ENCODE measurements at regions not wholly inside any gene's neighbourhood (a gene's known extent, or its start where the extent isn't known, plus 50 kb on each side); places are given as distances from the start of the nearest gene placed in this dataset.

- Histone ChIP-seq H3K4me1 (ENCODE audit: control insufficient read depth in 2 of 2, insufficient read depth in 2 of 2, low read length in 2 of 2) (no peaks in the 10 kb centered on the region), H3K36me3 (ENCODE audit: control insufficient read depth in 2 of 2, insufficient read depth in 2 of 2, low read length in 2 of 2) (no peaks in the 10 kb centered on the region), H3K9ac (ENCODE audit: low read depth in 1 of 2, low read length in 2 of 2) (no peak overlapping the region), H3K27ac (ENCODE audit: low read depth in 2 of 2, low read length in 2 of 2) (no peak overlapping the region), H3K9me3 (ENCODE audit: control insufficient read depth in 2 of 2, low read length in 2 of 2) (no peaks in the 10 kb centered on the region), H3K27me3 (ENCODE audit: control insufficient read depth in 2 of 2, insufficient read depth in 2 of 2, low read length in 2 of 2) (no peaks in the 10 kb centered on the region), H3K4me3 (ENCODE audit: low read length in 2 of 2) (no peak overlapping the region)
Observed at GRCh38 chr2:40507432-40507831, 55.5 kb upstream of the SLC8A1 start.

- H3K9me3 ChIP-seq (ENCODE audit: control insufficient read depth in 2 of 2, low read length in 2 of 2): no peaks in the 10 kb centered on the region
- no peaks in the 10 kb centered on the region for H3K27me3 ChIP-seq (ENCODE audit: control insufficient read depth in 2 of 2, insufficient read depth in 2 of 2, low read length in 2 of 2)
- no peak overlapping the region for H3K27ac ChIP-seq (ENCODE audit: low read depth in 2 of 2, low read length in 2 of 2)
- no peak overlapping the region for H3K9ac ChIP-seq (ENCODE audit: low read depth in 1 of 2, low read length in 2 of 2)
- H3K4me3 ChIP-seq (ENCODE audit: low read length in 2 of 2): no peak overlapping the region
- H3K36me3 ChIP-seq (ENCODE audit: control insufficient read depth in 2 of 2, insufficient read depth in 2 of 2, low read length in 2 of 2): no peaks in the 10 kb centered on the region
- no peaks in the 10 kb centered on the region for H3K4me1 ChIP-seq (ENCODE audit: control insufficient read depth in 2 of 2, insufficient read depth in 2 of 2, low read length in 2 of 2)
Observed at GRCh38 chr2:40510304-40510703, 58.4 kb upstream of the SLC8A1 start.

GRCh38 chr2:40511661-40512213 is 59.8 kb upstream of the SLC8A1 start:
- Histone ChIP-seq H3K27ac (ENCODE audit: low read depth in 2 of 2, low read length in 2 of 2) (peak overlapping the region in 1 of 2 donors; percentile 20), H3K9me3 (ENCODE audit: control insufficient read depth in 2 of 2, low read length in 2 of 2) (no peaks in the 10 kb centered on the region), H3K36me3 (ENCODE audit: control insufficient read depth in 2 of 2, insufficient read depth in 2 of 2, low read length in 2 of 2) (no peaks in the 10 kb centered on the region), H3K9ac (ENCODE audit: low read depth in 1 of 2, low read length in 2 of 2) (no peak overlapping the region), H3K27me3 (ENCODE audit: control insufficient read depth in 2 of 2, insufficient read depth in 2 of 2, low read length in 2 of 2) (no peaks in the 10 kb centered on the region), H3K4me3 (ENCODE audit: low read length in 2 of 2) (peak overlapping the region; percentile 39 to 56), H3K4me1 (ENCODE audit: control insufficient read depth in 2 of 2, insufficient read depth in 2 of 2, low read length in 2 of 2) (no peaks in the 10 kb centered on the region)

GRCh38 chr2:40512256-40512655 is 60.4 kb upstream of the SLC8A1 start:
- no peak overlapping the region for H3K27ac ChIP-seq (ENCODE audit: low read depth in 2 of 2, low read length in 2 of 2)
- peak overlapping the region in 1 of 2 donors; percentile 56 for H3K4me3 ChIP-seq (ENCODE audit: low read length in 2 of 2)
- H3K36me3 ChIP-seq (ENCODE audit: control insufficient read depth in 2 of 2, insufficient read depth in 2 of 2, low read length in 2 of 2): no peaks in the 10 kb centered on the region
- no peaks in the 10 kb centered on the region for H3K4me1 ChIP-seq (ENCODE audit: control insufficient read depth in 2 of 2, insufficient read depth in 2 of 2, low read length in 2 of 2)
- H3K9me3 ChIP-seq (ENCODE audit: control insufficient read depth in 2 of 2, low read length in 2 of 2): no peaks in the 10 kb centered on the region
- no peak overlapping the region for H3K9ac ChIP-seq (ENCODE audit: low read depth in 1 of 2, low read length in 2 of 2)
- no peaks in the 10 kb centered on the region for H3K27me3 ChIP-seq (ENCODE audit: control insufficient read depth in 2 of 2, insufficient read depth in 2 of 2, low read length in 2 of 2)

GRCh38 chr2:40513201-40513600 is 61.3 kb upstream of the SLC8A1 start:
- H3K4me1 ChIP-seq (ENCODE audit: control insufficient read depth in 2 of 2, insufficient read depth in 2 of 2, low read length in 2 of 2): no peaks in the 10 kb centered on the region
- no peaks in the 10 kb centered on the region for H3K27me3 ChIP-seq (ENCODE audit: control insufficient read depth in 2 of 2, insufficient read depth in 2 of 2, low read length in 2 of 2)
- no peak overlapping the region for H3K4me3 ChIP-seq (ENCODE audit: low read length in 2 of 2)
- H3K36me3 ChIP-seq (ENCODE audit: control insufficient read depth in 2 of 2, insufficient read depth in 2 of 2, low read length in 2 of 2): no peaks in the 10 kb centered on the region
- H3K9ac ChIP-seq (ENCODE audit: low read depth in 1 of 2, low read length in 2 of 2): no peak overlapping the region
- no peaks in the 10 kb centered on the region for H3K9me3 ChIP-seq (ENCODE audit: control insufficient read depth in 2 of 2, low read length in 2 of 2)
- no peak overlapping the region for H3K27ac ChIP-seq (ENCODE audit: low read depth in 2 of 2, low read length in 2 of 2)

GRCh38 chr2:40516604-40517003 is 64.7 kb upstream of the SLC8A1 start:
- H3K9ac ChIP-seq (ENCODE audit: low read depth in 1 of 2, low read length in 2 of 2): no peak overlapping the region
- H3K4me3 ChIP-seq (ENCODE audit: low read length in 2 of 2): no peak overlapping the region
- H3K27me3 ChIP-seq (ENCODE audit: control insufficient read depth in 2 of 2, insufficient read depth in 2 of 2, low read length in 2 of 2): no peaks in the 10 kb centered on the region
- no peaks in the 10 kb centered on the region for H3K36me3 ChIP-seq (ENCODE audit: control insufficient read depth in 2 of 2, insufficient read depth in 2 of 2, low read length in 2 of 2)
- H3K9me3 ChIP-seq (ENCODE audit: control insufficient read depth in 2 of 2, low read length in 2 of 2): no peaks in the 10 kb centered on the region
- H3K27ac ChIP-seq (ENCODE audit: low read depth in 2 of 2, low read length in 2 of 2): no peak overlapping the region
- no peaks in the 10 kb centered on the region for H3K4me1 ChIP-seq (ENCODE audit: control insufficient read depth in 2 of 2, insufficient read depth in 2 of 2, low read length in 2 of 2)

- Histone ChIP-seq H3K4me3 (ENCODE audit: low read length in 2 of 2) (no peak overlapping the region), H3K27ac (ENCODE audit: low read depth in 2 of 2, low read length in 2 of 2) (no peak overlapping the region), H3K9me3 (ENCODE audit: control insufficient read depth in 2 of 2, low read length in 2 of 2) (no peaks in the 10 kb centered on the region), H3K9ac (ENCODE audit: low read depth in 1 of 2, low read length in 2 of 2) (no peak overlapping the region), H3K27me3 (ENCODE audit: control insufficient read depth in 2 of 2, insufficient read depth in 2 of 2, low read length in 2 of 2) (no peaks in the 10 kb centered on the region), H3K36me3 (ENCODE audit: control insufficient read depth in 2 of 2, insufficient read depth in 2 of 2, low read length in 2 of 2) (no peaks in the 10 kb centered on the region), H3K4me1 (ENCODE audit: control insufficient read depth in 2 of 2, insufficient read depth in 2 of 2, low read length in 2 of 2) (no peaks in the 10 kb centered on the region)
Observed at GRCh38 chr2:40528564-40528963, 76.7 kb upstream of the SLC8A1 start.

- Histone ChIP-seq H3K4me1 (ENCODE audit: control insufficient read depth in 2 of 2, insufficient read depth in 2 of 2, low read length in 2 of 2) (no peaks in the 10 kb centered on the region), H3K27me3 (ENCODE audit: control insufficient read depth in 2 of 2, insufficient read depth in 2 of 2, low read length in 2 of 2) (no peaks in the 10 kb centered on the region), H3K9ac (ENCODE audit: low read depth in 1 of 2, low read length in 2 of 2) (no peak overlapping the region), H3K27ac (ENCODE audit: low read depth in 2 of 2, low read length in 2 of 2) (no peak overlapping the region), H3K4me3 (ENCODE audit: low read length in 2 of 2) (no peak overlapping the region), H3K9me3 (ENCODE audit: control insufficient read depth in 2 of 2, low read length in 2 of 2) (no peaks in the 10 kb centered on the region), H3K36me3 (ENCODE audit: control insufficient read depth in 2 of 2, insufficient read depth in 2 of 2, low read length in 2 of 2) (no peaks in the 10 kb centered on the region)
Observed at GRCh38 chr2:40531359-40531758, 79.5 kb upstream of the SLC8A1 start.

GRCh38 chr2:40534528-40534927 is 82.6 kb upstream of the SLC8A1 start:
- no peak overlapping the region for H3K9ac ChIP-seq (ENCODE audit: low read depth in 1 of 2, low read length in 2 of 2)
- H3K27ac ChIP-seq (ENCODE audit: low read depth in 2 of 2, low read length in 2 of 2): no peak overlapping the region
- H3K4me3 ChIP-seq (ENCODE audit: low read length in 2 of 2): no peak overlapping the region
- H3K9me3 ChIP-seq (ENCODE audit: control insufficient read depth in 2 of 2, low read length in 2 of 2): no peaks in the 10 kb centered on the region
- no peaks in the 10 kb centered on the region for H3K27me3 ChIP-seq (ENCODE audit: control insufficient read depth in 2 of 2, insufficient read depth in 2 of 2, low read length in 2 of 2)
- no peaks in the 10 kb centered on the region for H3K36me3 ChIP-seq (ENCODE audit: control insufficient read depth in 2 of 2, insufficient read depth in 2 of 2, low read length in 2 of 2)
- H3K4me1 ChIP-seq (ENCODE audit: control insufficient read depth in 2 of 2, insufficient read depth in 2 of 2, low read length in 2 of 2): no peaks in the 10 kb centered on the region

- H3K9me3 ChIP-seq (ENCODE audit: control insufficient read depth in 2 of 2, low read length in 2 of 2): no peaks in the 10 kb centered on the region
- H3K27me3 ChIP-seq (ENCODE audit: control insufficient read depth in 2 of 2, insufficient read depth in 2 of 2, low read length in 2 of 2): no peaks in the 10 kb centered on the region
- H3K4me1 ChIP-seq (ENCODE audit: control insufficient read depth in 2 of 2, insufficient read depth in 2 of 2, low read length in 2 of 2): no peaks in the 10 kb centered on the region
- no peaks in the 10 kb centered on the region for H3K36me3 ChIP-seq (ENCODE audit: control insufficient read depth in 2 of 2, insufficient read depth in 2 of 2, low read length in 2 of 2)
- no peak overlapping the region for H3K27ac ChIP-seq (ENCODE audit: low read depth in 2 of 2, low read length in 2 of 2)
- H3K4me3 ChIP-seq (ENCODE audit: low read length in 2 of 2): no peak overlapping the region
- no peak overlapping the region for H3K9ac ChIP-seq (ENCODE audit: low read depth in 1 of 2, low read length in 2 of 2)
Observed at GRCh38 chr2:40535972-40536371, 84.1 kb upstream of the SLC8A1 start.

- H3K4me1 ChIP-seq (ENCODE audit: control insufficient read depth in 2 of 2, insufficient read depth in 2 of 2, low read length in 2 of 2): no peaks in the 10 kb centered on the region
- H3K9me3 ChIP-seq (ENCODE audit: control insufficient read depth in 2 of 2, low read length in 2 of 2): no peaks in the 10 kb centered on the region
- no peaks in the 10 kb centered on the region for H3K36me3 ChIP-seq (ENCODE audit: control insufficient read depth in 2 of 2, insufficient read depth in 2 of 2, low read length in 2 of 2)
- H3K9ac ChIP-seq (ENCODE audit: low read depth in 1 of 2, low read length in 2 of 2): no peak overlapping the region
- H3K4me3 ChIP-seq (ENCODE audit: low read length in 2 of 2): no peak overlapping the region
- H3K27me3 ChIP-seq (ENCODE audit: control insufficient read depth in 2 of 2, insufficient read depth in 2 of 2, low read length in 2 of 2): no peaks in the 10 kb centered on the region
- no peak overlapping the region for H3K27ac ChIP-seq (ENCODE audit: low read depth in 2 of 2, low read length in 2 of 2)
Observed at GRCh38 chr2:40540026-40540425, 88.1 kb upstream of the SLC8A1 start.

Data from mucosa of rectum (tissue), 2 donors.